ENCODE measurements at regions not wholly inside any gene's neighbourhood (a gene's known extent, or its start where the extent isn't known, plus 50 kb on each side); places are given as distances from the start of the nearest gene placed in this dataset.
"Not testable (repeated sequence)": the region's sequence is repeated elsewhere in the genome, so short reads cannot be mapped to it uniquely, and the experiment has no call there.

- H3K4me3 ChIP-seq: no peak overlapping the region
- no peak overlapping the region for H3K27ac ChIP-seq
- no peaks in the 10 kb centered on the region for H3K4me1 ChIP-seq (ENCODE audit: low read depth)
- H3K9me3 ChIP-seq (ENCODE audit: low read depth): no peaks in the 10 kb centered on the region
- H3K27me3 ChIP-seq: peaks cover 14% of the 10 kb centered on the region
- no peak for TF ChIP-seq CTCF (IDR thresholded peaks at IDR 0.05; ENCODE audit: low read depth, low read length)
- no peaks in the 10 kb centered on the region for H3K36me3 ChIP-seq
- no peak for DNase-seq (ENCODE audit: low read depth in 1 of 2, low spot score in 1 of 2)
Observed at GRCh38 chr12:27133022-27133590, 50.7 kb upstream of the C12orf71 start.

DNA sequence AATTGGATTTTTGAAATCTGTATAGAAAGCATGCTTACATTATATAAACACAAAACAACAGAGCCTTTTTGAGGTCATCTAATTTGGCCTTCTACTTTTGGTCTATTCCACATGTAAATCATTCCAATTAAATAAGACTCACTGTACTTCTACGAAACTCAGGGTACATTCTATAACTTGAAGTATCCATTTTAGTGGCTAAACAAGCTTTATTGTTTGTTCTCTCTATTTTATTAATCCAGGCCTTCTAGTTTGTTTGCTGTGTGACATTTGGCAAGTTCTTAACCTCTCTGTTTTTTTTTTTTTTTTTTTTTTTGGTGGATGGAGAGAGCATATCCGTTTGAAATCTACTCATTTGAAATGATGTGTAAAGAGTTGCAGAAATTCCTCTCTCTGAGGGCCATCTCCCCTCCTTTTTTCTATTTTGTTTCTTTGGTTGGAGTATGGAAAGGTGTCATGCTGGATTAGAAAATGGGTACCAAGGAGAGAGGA, 58.1 kb upstream of the C12orf71 start:
- no peaks in the 10 kb centered on the region for H3K4me1 ChIP-seq (ENCODE audit: low read depth)
- no peaks in the 10 kb centered on the region for H3K9me3 ChIP-seq (ENCODE audit: low read depth)
- H3K36me3 ChIP-seq: no peaks in the 10 kb centered on the region
- no peak for TF ChIP-seq CTCF (IDR thresholded peaks at IDR 0.05; ENCODE audit: low read depth, low read length)
- no peak overlapping the region for H3K27ac ChIP-seq
- H3K4me3 ChIP-seq: no peak overlapping the region
- no peaks in the 10 kb centered on the region for H3K27me3 ChIP-seq
- no peak for DNase-seq (ENCODE audit: low read depth in 1 of 2, low spot score in 1 of 2)

- Histone ChIP-seq H3K36me3 (no peaks in the 10 kb centered on the region), H3K9me3 (ENCODE audit: low read depth) (no peaks in the 10 kb centered on the region), H3K27ac (no peak overlapping the region), H3K27me3 (no peaks in the 10 kb centered on the region), H3K4me3 (no peak overlapping the region), H3K4me1 (ENCODE audit: low read depth) (no peaks in the 10 kb centered on the region)
- TF ChIP-seq CTCF (IDR thresholded peaks at IDR 0.05; ENCODE audit: low read depth, low read length): peak; percentile 83
- DNase-seq (ENCODE audit: low read depth in 1 of 2, low spot score in 1 of 2): peak; percentile 85 to 90
Observed at GRCh38 chr12:27142101-27142721, 59.8 kb upstream of the C12orf71 start.

- Histone ChIP-seq H3K9me3 (ENCODE audit: low read depth) (no peaks in the 10 kb centered on the region), H3K27me3 (no peaks in the 10 kb centered on the region), H3K4me1 (ENCODE audit: low read depth) (no peaks in the 10 kb centered on the region), H3K27ac (no peak overlapping the region), H3K4me3 (no peak overlapping the region), H3K36me3 (no peaks in the 10 kb centered on the region)
- TF ChIP-seq CTCF (IDR thresholded peaks at IDR 0.05; ENCODE audit: low read depth, low read length): no peak
- DNase-seq (ENCODE audit: low read depth in 1 of 2, low spot score in 1 of 2): peak in 1 of 2 donors; percentile 7
Observed at GRCh38 chr12:27143256-27144069, 61.1 kb upstream of the C12orf71 start.

- not testable (repeated sequence) for H3K27ac ChIP-seq; H3K9me3 ChIP-seq (ENCODE audit: low read depth); H3K4me3 ChIP-seq; H3K27me3 ChIP-seq; DNase-seq (ENCODE audit: low read depth in 1 of 2, low spot score in 1 of 2); H3K4me1 ChIP-seq (ENCODE audit: low read depth); H3K36me3 ChIP-seq
Observed at GRCh38 chr12:27145725-27146124, 63.3 kb upstream of the C12orf71 start.

DNA sequence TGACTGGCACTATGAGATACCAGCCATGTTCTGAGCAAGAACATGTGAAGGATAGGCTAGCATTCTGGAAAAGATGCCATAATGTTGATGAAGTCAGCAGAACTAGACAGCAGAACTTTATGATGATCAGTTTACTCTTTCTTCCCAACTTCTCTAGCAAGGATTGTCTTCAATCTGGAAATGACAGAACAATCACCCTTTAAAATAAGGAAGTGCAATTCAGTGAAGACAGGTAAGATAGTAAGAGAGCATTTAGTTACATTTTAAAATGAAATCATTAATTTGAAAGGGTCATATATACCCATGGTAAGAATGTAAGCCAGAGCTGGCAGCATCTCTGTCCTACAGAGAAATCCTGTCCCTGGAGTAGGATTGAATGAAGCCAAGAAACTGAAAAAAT, 66.0 kb upstream of the C12orf71 start:
- H3K27ac ChIP-seq: no peak overlapping the region
- no peak for DNase-seq (ENCODE audit: low read depth in 1 of 2, low spot score in 1 of 2)
- H3K9me3 ChIP-seq (ENCODE audit: low read depth): no peaks in the 10 kb centered on the region
- H3K4me3 ChIP-seq: no peak overlapping the region
- no peaks in the 10 kb centered on the region for H3K36me3 ChIP-seq
- no peak for TF ChIP-seq CTCF (IDR thresholded peaks at IDR 0.05; ENCODE audit: low read depth, low read length)
- H3K27me3 ChIP-seq: peaks cover 7% of the 10 kb centered on the region
- H3K4me1 ChIP-seq (ENCODE audit: low read depth): no peaks in the 10 kb centered on the region
